ENCODE measurements at regions not wholly inside any gene's neighbourhood (a gene's known extent, or its start where the extent isn't known, plus 50 kb on each side); places are given as distances from the start of the nearest gene placed in this dataset.
"Not testable (repeated sequence)": the region's sequence is repeated elsewhere in the genome, so short reads cannot be mapped to it uniquely, and the experiment has no call there.

DNA sequence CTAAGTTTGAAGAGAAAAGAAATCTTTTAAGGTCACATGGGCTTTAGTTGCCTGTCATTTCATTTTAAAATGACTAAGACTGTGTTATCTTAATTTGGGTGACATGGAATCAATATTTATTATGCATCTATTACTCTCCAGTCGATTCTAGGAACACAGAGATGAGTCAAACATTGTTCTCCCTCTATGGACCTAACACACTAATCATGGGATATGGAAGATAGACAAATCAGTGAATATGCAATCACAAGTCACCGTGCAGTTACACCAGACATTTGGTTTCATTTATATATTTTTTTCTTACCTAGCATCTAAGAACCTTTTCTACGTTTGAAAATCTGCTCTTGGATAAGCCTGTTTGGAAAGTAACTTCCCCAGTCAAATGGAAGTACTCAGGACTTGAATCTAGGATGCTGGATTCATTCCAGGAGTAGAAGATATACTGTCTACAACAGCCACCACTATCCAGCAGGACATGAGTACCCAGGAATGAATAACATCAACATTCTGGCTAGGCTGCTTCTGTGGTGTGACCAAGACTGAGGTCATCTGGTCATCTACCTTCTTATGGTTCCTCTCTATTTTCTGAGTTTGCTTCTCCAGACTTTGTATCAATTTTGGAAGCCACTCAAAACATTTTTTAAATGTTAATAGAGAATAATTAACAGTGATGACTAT, 902.9 kb upstream of the LRRN3 start:
- no peak for DNase-seq

DNA sequence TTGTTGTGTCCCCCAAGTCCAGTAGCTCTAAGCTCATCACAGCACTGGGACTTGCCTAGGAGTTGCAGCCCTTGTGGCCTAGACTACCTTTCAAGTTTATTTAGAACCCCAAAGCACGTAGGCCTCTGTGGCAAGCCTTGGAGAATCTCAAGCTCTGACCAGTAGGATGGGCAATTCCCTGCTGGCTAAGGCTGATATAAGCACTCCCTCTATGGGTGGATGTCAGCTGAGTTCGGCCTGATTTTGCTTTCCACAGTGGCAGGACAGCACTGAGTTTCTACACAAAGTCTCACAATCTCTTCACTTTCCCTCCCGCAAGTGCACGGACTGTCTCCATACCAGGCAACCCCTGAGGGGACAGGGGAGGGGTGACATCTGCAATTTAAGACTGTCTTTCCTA, 886.4 kb upstream of the LRRN3 start:
- no peak for DNase-seq

GRCh38 chr7:110205899-110206298, 885.0 kb upstream of the LRRN3 start:
- no peak for DNase-seq

- no peak for DNase-seq
These were observed 881.0 kb upstream of the LRRN3 start for GRCh38 chr7:110209884-110210283.

GRCh38 chr7:110210941-110211608, 879.9 kb upstream of the LRRN3 start:
- no peak for DNase-seq

DNA sequence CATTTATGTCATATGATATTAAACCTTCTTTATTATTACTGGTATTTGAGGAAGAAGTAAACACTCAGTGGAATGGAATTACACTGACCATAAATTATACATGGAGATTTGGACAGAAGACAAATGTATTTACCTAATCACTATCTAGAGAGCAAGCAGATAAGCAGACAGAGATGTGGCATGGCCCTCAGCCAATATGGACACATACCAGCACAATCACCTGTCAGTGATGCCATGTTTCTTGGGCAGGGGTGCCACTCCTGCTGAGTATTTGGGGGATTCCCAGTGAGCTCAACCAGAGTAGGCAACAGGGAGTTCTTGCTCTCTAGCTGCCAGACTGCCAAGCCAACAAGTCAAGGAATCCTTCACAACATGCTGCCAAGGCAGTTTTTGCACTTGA, 866.3 kb upstream of the LRRN3 start:
- no peak for DNase-seq

- DNase-seq = no peak
These were observed 844.8 kb upstream of the LRRN3 start for GRCh38 chr7:110246118-110246517.

- DNase-seq = no peak
These were observed 837.8 kb upstream of the LRRN3 start for GRCh38 chr7:110253093-110253492.

DNA sequence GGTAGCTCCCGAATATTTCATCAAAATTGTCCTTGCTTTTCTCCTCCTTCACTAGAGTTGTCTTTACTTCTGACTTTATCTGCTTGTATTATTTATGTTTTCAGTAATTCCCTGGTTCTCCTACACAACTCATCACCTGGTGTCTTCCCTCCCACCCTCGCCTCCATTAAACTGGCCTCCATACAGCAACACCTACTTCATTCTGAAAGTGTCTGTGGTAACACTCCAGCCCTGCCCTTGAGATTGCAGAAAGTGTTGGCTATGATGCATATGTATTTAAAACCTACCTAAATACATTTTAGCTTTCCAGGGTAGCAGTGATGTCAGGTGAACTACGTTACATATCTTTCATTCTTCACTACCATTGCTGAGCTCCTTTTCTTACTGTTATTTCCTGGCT, 833.3 kb upstream of the LRRN3 start:
- no peak for DNase-seq

DNA sequence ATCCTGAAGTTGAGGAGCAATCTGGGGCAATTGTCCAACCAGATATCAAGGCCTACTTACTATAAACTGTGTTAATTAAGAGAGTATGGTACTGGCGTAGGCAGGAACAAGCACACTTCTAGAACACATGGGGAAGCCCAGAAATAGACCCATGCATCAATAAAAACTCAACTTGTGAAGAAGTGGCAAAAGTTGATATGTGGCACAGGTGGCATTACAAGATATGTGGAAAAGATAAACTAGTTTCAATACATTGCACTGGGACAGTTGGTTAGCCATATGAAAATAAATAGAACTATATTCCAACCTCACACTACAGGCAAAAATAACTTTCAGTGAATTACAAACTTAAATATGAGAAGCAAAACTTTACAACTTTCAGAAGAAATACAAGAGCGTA, 828.7 kb upstream of the LRRN3 start:
- no peak for DNase-seq

GRCh38 chr7:110264288-110264687, 826.6 kb upstream of the LRRN3 start:
- DNase-seq = no peak

GRCh38 chr7:110281362-110281761, 809.6 kb upstream of the LRRN3 start:
- DNase-seq = no peak

- DNase-seq = peak; percentile 9
These were observed 807.9 kb upstream of the LRRN3 start for GRCh38 chr7:110283056-110283455.

DNA sequence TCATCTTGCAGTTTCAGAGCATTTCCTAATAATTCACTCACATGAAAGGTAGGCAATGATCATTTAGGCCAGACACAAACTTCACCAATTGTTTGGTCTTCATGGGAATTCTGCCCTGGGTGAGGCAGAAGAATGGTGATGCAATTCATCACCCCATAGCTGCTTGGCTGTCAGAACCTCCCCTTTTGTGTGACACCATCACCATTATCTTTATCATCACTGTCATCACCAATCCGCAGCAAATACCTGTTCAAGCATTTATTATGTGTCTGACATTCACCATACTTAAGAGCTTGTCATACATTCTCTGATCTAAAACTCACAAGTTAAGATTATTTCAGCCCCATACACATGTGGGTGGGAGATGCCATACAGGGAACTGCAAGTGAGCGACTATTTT, 799.5 kb upstream of the LRRN3 start:
- no peak for DNase-seq

- no peak for DNase-seq
These were observed 794.6 kb upstream of the LRRN3 start for GRCh38 chr7:110296321-110296720.

GRCh38 chr7:110307776-110308175, 783.2 kb upstream of the LRRN3 start:
- no peak for DNase-seq

DNA sequence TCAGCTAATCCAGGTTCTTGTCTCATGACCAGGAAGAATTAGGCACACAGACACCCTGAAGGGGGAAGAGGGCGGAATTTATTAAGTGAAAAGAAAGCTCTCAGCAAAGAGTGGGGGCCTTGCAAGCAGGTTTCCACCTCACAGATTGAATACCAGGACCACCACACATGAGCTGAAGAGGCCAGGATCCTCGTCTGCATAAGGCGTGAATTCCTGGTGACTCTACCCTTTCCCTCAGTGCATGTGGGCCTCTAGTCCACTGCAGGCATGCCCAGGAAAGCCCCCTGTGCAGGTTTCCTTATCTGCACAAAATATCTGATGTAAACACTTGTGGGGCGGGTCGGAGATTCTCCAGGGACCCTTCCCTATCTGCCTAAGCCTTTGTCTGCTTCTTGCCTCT, 782.1 kb upstream of the LRRN3 start:
- no peak for DNase-seq

GRCh38 chr7:110309941-110310340, 781.0 kb upstream of the LRRN3 start:
- DNase-seq = no peak

DNA sequence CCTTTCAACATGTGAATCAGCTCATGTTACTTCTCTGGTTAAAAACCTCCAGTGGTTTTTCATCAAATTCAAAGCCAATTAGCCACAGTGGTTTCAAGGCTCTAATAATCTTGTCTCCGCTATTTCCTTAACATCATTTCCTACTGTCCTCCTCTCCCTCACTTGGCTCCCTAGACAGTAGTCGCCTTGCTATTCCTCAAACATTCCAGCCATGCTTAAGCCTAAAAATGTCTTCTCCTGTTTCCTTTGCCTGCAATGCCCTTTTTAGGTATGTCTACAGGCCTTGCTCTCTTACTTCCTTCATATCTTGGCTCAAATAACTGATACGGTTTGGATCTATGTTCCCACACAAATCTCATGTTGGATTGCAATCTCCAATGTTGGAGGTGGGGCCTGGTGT, 779.4 kb upstream of the LRRN3 start:
- no peak for DNase-seq

DNA sequence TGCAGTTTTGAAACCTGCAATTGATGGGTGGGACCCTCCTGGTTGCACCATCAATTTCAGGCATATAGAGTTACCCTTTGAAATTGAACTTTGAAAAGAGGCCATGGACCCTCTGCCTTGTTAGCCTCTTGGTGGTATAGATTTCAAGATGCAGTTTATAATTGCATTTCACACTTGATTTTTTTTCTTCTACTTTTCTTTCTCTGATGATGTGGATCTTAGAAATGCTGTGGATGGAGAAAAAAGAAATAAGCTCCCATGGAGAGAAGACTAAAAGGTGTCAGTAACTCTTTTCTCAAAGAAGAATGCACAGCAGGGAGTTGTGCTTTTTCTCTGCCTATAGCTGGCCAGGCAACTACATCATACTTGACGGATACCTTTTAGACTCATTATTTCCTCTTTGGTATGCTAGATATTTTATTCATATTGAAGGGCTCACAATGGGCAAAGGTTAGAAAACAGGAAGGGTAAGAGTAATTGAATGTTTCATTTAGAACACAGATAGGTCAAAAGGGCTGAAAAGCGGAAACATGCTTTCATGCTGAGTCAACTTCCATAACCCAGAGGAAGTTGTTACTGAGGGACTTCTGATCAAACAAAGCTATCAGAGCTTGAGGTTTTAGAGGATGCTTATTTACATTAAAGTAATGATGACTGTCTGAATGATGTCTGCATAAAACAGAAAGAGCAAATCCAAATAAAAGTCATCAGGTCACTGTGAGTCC, 773.2 kb upstream of the LRRN3 start:
- DNase-seq = no peak

DNA sequence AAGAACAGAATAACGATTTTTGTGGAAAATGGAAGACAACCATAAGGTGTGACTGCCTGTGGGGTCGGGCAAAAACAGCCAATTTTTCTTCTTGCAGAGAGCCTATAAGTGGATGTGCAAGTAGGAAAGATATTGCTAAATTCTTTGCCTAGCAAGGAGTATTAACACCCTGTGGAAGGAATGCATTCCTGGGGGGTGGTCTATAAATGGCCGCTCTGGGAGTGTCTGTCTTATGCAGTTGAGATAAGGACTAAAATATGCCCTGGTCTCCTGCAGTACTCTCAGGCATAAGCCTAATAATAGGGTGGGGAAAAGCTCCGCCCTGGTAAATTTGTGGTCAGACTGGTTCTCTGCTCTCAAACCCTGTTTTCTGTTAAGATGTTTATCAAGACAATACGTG, 770.6 kb upstream of the LRRN3 start:
- DNase-seq = not testable (repeated sequence)

GRCh38 chr7:110322796-110323195, 768.1 kb upstream of the LRRN3 start:
- no peak for DNase-seq

- DNase-seq = no peak
These were observed 764.0 kb upstream of the LRRN3 start for GRCh38 chr7:110326966-110327365.

- DNase-seq = no peak
These were observed 754.5 kb upstream of the LRRN3 start for GRCh38 chr7:110336423-110336822.
